Small intestine (tissue), 7 donors: ENCODE measurements at regions not wholly inside any gene's neighbourhood (a gene's known extent, or its start where the extent isn't known, plus 50 kb on each side); places are given as distances from the start of the nearest gene placed in this dataset.
"Not testable (repeated sequence)": the region's sequence is repeated elsewhere in the genome, so short reads cannot be mapped to it uniquely, and the experiment has no call there.

Source experiments
- DNase-seq, 2 donors: peaks; one replicate each; pipeline versions ENCODE4 v3.0.0 to v3.0.0-alpha.2; 2013
- FAIRE-seq: peaks from 2 replicates; lab custom pipeline; 2012; peaks lifted over from hg19 to GRCh38; lab: Jason Lieb, UNC
- H3K27ac ChIP-seq, 3 donors: one replicate each; pipeline ENCODE4 v1.5.1; 2013; ENCODE audit warnings: low read length in 2 of 3, mild to moderate bottlenecking in 2 of 3, control low read depth in 1 of 3, inconsistent platforms in 1 of 3, low read depth in 1 of 3, moderate library complexity in 1 of 3
- H3K27me3 ChIP-seq, 3 donors: one replicate each; pipeline ENCODE4 v1.6.1; 2013; ENCODE audit warnings: low read length in 3 of 3, inconsistent platforms in 1 of 3; ENCODE audit not compliant: control insufficient read depth in 3 of 3, insufficient read depth in 3 of 3
- H3K36me3 ChIP-seq, 3 donors: one replicate each; pipeline ENCODE4 v1.6.1; 2013; ENCODE audit warnings: low read length in 3 of 3, inconsistent platforms in 1 of 3, low read depth in 1 of 3, mild to moderate bottlenecking in 1 of 3, moderate library complexity in 1 of 3; ENCODE audit not compliant: control insufficient read depth in 3 of 3, insufficient read depth in 2 of 3
- H3K4me1 ChIP-seq, 3 donors: one replicate each; pipeline ENCODE4 v1.6.1; 2013; ENCODE audit warnings: low read length in 2 of 3, inconsistent platforms in 1 of 3, low read depth in 1 of 3, mild to moderate bottlenecking in 1 of 3, moderate library complexity in 1 of 3; ENCODE audit not compliant: control insufficient read depth in 3 of 3, insufficient read depth in 2 of 3
- H3K4me3 ChIP-seq, 3 donors: one replicate each; pipeline ENCODE4 v1.5.1; 2013; ENCODE audit warnings: low read length in 3 of 3, control low read depth in 1 of 3, inconsistent platforms in 1 of 3, low read depth in 1 of 3, mild to moderate bottlenecking in 1 of 3, moderate library complexity in 1 of 3
- H3K9me3 ChIP-seq, 2 donors: one replicate each; pipeline ENCODE4 v1.6.1; 2013; ENCODE audit warnings: low read depth in 1 of 2, low read length in 1 of 2; ENCODE audit not compliant: control insufficient read depth in 2 of 2, insufficient read depth in 1 of 2
- WGBS, 3 donors: extraction: QIAGEN DNeasy Blood & Tissue Kit; methylation state at CpG; one replicate each; pipeline ENCODE4 v1.1.7; 2013; 5-methylcytosine and 5-hydroxymethylcytosine counted together
- donor health status: healthy with polysubstance abuse.
- donor health status: control.
- donor health status: control.
- donor health status: Bipolar disorder and iron deficiency.
- donor health status: healthy.

GRCh38 chr3:21902956-21903355 lies 151.9 kb upstream of the ZNF385D start:
- Histone ChIP-seq H3K9me3 (no peaks in the 10 kb centered on the region), H3K36me3 (no peaks in the 10 kb centered on the region), H3K4me1 (no peaks in the 10 kb centered on the region), H3K27me3 (no peaks in the 10 kb centered on the region), H3K27ac (no peak overlapping the region), H3K4me3 (no peak overlapping the region)
- 82 to 95% (median 85%) methylated on average over 4 of the region's 4 CpGs for WGBS, 3 donors
- FAIRE-seq: no peak
- DNase-seq: no peak

GRCh38 chr3:21909096-21909495 lies 158.1 kb upstream of the ZNF385D start:
- H3K27me3 ChIP-seq: no peaks in the 10 kb centered on the region
- no peaks in the 10 kb centered on the region for H3K9me3 ChIP-seq
- WGBS, 3 donors: 66 to 89% (median 80%) methylated on average over 3 of the region's 3 CpGs
- no peak overlapping the region for H3K27ac ChIP-seq
- no peaks in the 10 kb centered on the region for H3K4me1 ChIP-seq
- no peak overlapping the region for H3K4me3 ChIP-seq
- FAIRE-seq: no peak
- no peak for DNase-seq
- no peaks in the 10 kb centered on the region for H3K36me3 ChIP-seq

- DNase-seq: no peak
- Histone ChIP-seq H3K4me3 (no peak overlapping the region), H3K4me1 (no peaks in the 10 kb centered on the region), H3K27ac (no peak overlapping the region), H3K9me3 (no peaks in the 10 kb centered on the region), H3K36me3 (no peaks in the 10 kb centered on the region), H3K27me3 (no peaks in the 10 kb centered on the region)
- no peak for FAIRE-seq
- WGBS, 3 donors: 12 to 48% (median 22%) methylated on average over 1 of the region's 1 CpG
Measured at GRCh38 chr3:21912711-21913110, 161.7 kb upstream of the ZNF385D start.

- no peak overlapping the region for H3K4me3 ChIP-seq
- FAIRE-seq: no peak
- H3K9me3 ChIP-seq: no peaks in the 10 kb centered on the region
- no peaks in the 10 kb centered on the region for H3K4me1 ChIP-seq
- H3K36me3 ChIP-seq: no peaks in the 10 kb centered on the region
- no peak overlapping the region for H3K27ac ChIP-seq
- no peaks in the 10 kb centered on the region for H3K27me3 ChIP-seq
- DNase-seq: no peak
Measured at GRCh38 chr3:21913791-21914190, 162.8 kb upstream of the ZNF385D start.

GRCh38 chr3:21914451-21914850 lies 163.4 kb upstream of the ZNF385D start:
- Histone ChIP-seq H3K36me3 (no peaks in the 10 kb centered on the region), H3K27me3 (no peaks in the 10 kb centered on the region), H3K9me3 (no peaks in the 10 kb centered on the region), H3K4me3 (no peak overlapping the region), H3K27ac (no peak overlapping the region), H3K4me1 (no peaks in the 10 kb centered on the region)
- no peak for DNase-seq
- WGBS, 3 donors: 64 to 65% (median 65%) methylated on average over 2 of the region's 2 CpGs
- no peak for FAIRE-seq

- Histone ChIP-seq H3K36me3 (no peaks in the 10 kb centered on the region), H3K27ac (no peak overlapping the region), H3K4me3 (no peak overlapping the region), H3K27me3 (no peaks in the 10 kb centered on the region), H3K9me3 (no peaks in the 10 kb centered on the region), H3K4me1 (no peaks in the 10 kb centered on the region)
- 59 to 83% (median 69%) methylated on average over 2 of the region's 2 CpGs for WGBS, 3 donors
- FAIRE-seq (no peak), DNase-seq (no peak)
Measured at GRCh38 chr3:21919383-21919782, 168.4 kb upstream of the ZNF385D start.

GRCh38 chr3:21920421-21920861 lies 169.4 kb upstream of the ZNF385D start:
- no peaks in the 10 kb centered on the region for H3K36me3 ChIP-seq
- no peaks in the 10 kb centered on the region for H3K9me3 ChIP-seq
- no peak overlapping the region for H3K27ac ChIP-seq
- no peak for DNase-seq
- no peak overlapping the region for H3K4me3 ChIP-seq
- no peaks in the 10 kb centered on the region for H3K27me3 ChIP-seq
- 73 to 87% (median 77%) methylated on average over 1 of the region's 1 CpG for WGBS, 3 donors
- H3K4me1 ChIP-seq: no peaks in the 10 kb centered on the region
- no peak for FAIRE-seq

- H3K36me3 ChIP-seq, H3K4me1 ChIP-seq, DNase-seq, H3K4me3 ChIP-seq, FAIRE-seq, H3K27ac ChIP-seq, H3K9me3 ChIP-seq, H3K27me3 ChIP-seq: not testable (repeated sequence)
- 65 to 87% (median 86%) methylated on average over 1 of the region's 1 CpG for WGBS, 3 donors
Measured at GRCh38 chr3:21923156-21923555, 172.1 kb upstream of the ZNF385D start.

GRCh38 chr3:21927261-21927660 lies 176.3 kb upstream of the ZNF385D start:
- Histone ChIP-seq H3K36me3 (no peaks in the 10 kb centered on the region), H3K9me3 (no peaks in the 10 kb centered on the region), H3K4me3 (no peak overlapping the region), H3K27ac (no peak overlapping the region), H3K27me3 (no peaks in the 10 kb centered on the region), H3K4me1 (no peaks in the 10 kb centered on the region)
- FAIRE-seq (no peak), DNase-seq (no peak)
- WGBS, 3 donors: 33 to 48% (median 33%) methylated on average over 3 of the region's 3 CpGs
